Body of pancreas (tissue), 4 donors: ENCODE measurements at regions not wholly inside any gene's neighbourhood (a gene's known extent, or its start where the extent isn't known, plus 50 kb on each side); places are given as distances from the start of the nearest gene placed in this dataset.

Experiments
- ATAC-seq: fragments of 150-250 bp; one replicate; pipeline ENCODE4 v1.9.1; 2016
- DNase-seq, 4 donors: peaks; one replicate each; pipeline ENCODE4 v3.0.0-alpha.2; 2019
- H3K27ac ChIP-seq, 4 donors: fragments of 200-600 bp; sonication (generic); 1 replicate in 3 of 4; 2 replicates in 1 of 4; pipeline versions ENCODE4 v1.5.1 to v1.6.1; 2016 to 2019; ENCODE audit warnings: mild to moderate bottlenecking in 1 of 4, mixed read lengths in 1 of 4, moderate library complexity in 1 of 4
- H3K27me3 ChIP-seq, 2 donors: fragments of 200-600 bp; sonication (generic); one replicate each; pipeline ENCODE4 v1.6.0; 2016; ENCODE audit warnings: mild to moderate bottlenecking in 1 of 2
- H3K36me3 ChIP-seq, 2 donors: fragments of 200-600 bp; sonication (generic); replicated peaks in 1 of 2; 2 replicates each; pipeline ENCODE4 v1.5.1; 2016; ENCODE audit warnings: low read depth in 2 of 2; ENCODE audit not compliant: insufficient read depth in 1 of 2
- H3K4me1 ChIP-seq: fragments of 200-600 bp; sonication (generic); one replicate; pipeline ENCODE4 v1.6.0; 2016
- H3K4me3 ChIP-seq, 2 donors: fragments of 200-600 bp; sonication (generic); 1 replicate in 1 of 2; 2 replicates in 1 of 2; pipeline ENCODE4 v1.5.1; 2016 to 2019
- H3K9me3 ChIP-seq, 3 donors: fragments of 200-600 bp; sonication (generic); 1 replicate in 2 of 3; 2 replicates in 1 of 3; pipeline ENCODE4 v1.5.1; 2016
- CTCF ChIP-seq, 7 experiments: fragments of 450-650 bp in 4 of 7; fragments of 200-600 bp in 3 of 7; sonication (generic) in 3 of 7; IDR thresholded peaks; one replicate each; pipeline ENCODE4 v1.5.1; 2016 to 2019; ENCODE audit warnings: antibody characterized with exemption in 7 of 7
- POLR2A ChIP-seq, 3 donors: fragments of 450-650 bp; IDR thresholded peaks; one replicate each; pipeline ENCODE4 v1.6.1; 2016; ENCODE audit warnings: antibody characterized with exemption in 3 of 3, mild to moderate bottlenecking in 2 of 3
- WGBS, 2 donors: methylation state at CpG; one replicate each; pipeline ENCODE4 v1.1.5; 2017; 5-methylcytosine and 5-hydroxymethylcytosine counted together
- intact Hi-C: fragments of 100-400 bp; cut with DNase I; formaldehyde crosslinking; loops from one replicate; pipeline ENCODE4 v1.15.1; 2023

- Histone ChIP-seq H3K36me3 (no peaks in the 10 kb centered on the region), H3K27ac (no peak overlapping the region), H3K9me3 (no peaks in the 10 kb centered on the region), H3K4me1 (no peaks in the 10 kb centered on the region), H3K4me3 (no peak overlapping the region), H3K27me3 (no peaks in the 10 kb centered on the region)
- WGBS, 2 donors: 61 to 73% methylated on average over 2 of the region's 2 CpGs
- no peak for DNase-seq
- TF ChIP-seq CTCF (IDR thresholded peaks at IDR 0.05) (no peak), POLR2A (IDR thresholded peaks at IDR 0.05) (no peak)
- no peak for ATAC-seq
- intact Hi-C loops: no loop called here
Observed at GRCh38 chr6:139801571-139802321, 427.3 kb upstream of the CITED2 start.

DNA sequence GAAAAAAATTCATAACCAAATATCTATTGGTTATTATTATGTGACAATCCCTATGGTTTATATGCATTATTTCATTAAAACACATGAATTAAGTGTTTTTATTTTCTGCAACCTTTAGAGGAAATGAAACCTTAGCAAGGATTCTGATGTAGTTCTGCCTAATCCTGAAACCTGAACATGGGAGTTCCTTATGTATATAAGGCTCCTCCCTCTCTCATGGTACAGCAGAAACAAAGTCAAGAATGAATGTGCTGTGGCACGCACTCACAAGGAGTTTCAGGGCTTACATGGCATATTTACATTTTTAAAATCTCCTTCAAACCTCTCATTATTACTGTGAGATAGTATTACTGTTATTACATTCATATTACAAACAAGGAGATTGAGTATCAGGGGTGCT, 426.4 kb upstream of the CITED2 start:
- intact Hi-C loops: no loop called here
- Histone ChIP-seq H3K27me3 (no peaks in the 10 kb centered on the region), H3K9me3 (no peaks in the 10 kb centered on the region), H3K36me3 (no peaks in the 10 kb centered on the region), H3K27ac (no peak overlapping the region), H3K4me1 (no peaks in the 10 kb centered on the region), H3K4me3 (no peak overlapping the region)
- ATAC-seq: no peak
- no peak for TF ChIP-seq CTCF (IDR thresholded peaks at IDR 0.05)
- no peak for TF ChIP-seq POLR2A (IDR thresholded peaks at IDR 0.05)
- no peak for DNase-seq
- WGBS, 2 donors: 68 to 73% methylated on average over 1 of the region's 1 CpG

DNA sequence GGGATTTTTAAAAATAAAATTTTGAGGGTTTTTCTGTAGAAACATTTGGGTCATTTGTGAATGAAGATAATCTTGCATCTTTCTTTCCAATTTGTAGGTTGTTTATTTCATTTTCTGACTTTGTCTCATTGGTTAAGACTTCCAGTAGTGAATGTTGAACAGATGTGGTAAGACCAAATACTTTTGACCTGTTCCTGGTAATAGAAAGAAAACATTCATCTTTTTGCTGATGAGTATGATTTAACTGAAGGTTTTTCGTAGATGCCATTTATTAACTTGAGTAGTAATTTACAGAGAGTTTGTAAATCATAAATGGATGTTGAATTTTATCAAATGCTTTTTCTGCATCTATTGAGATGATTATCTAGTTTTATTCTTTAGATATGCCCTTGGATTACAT, 416.1 kb upstream of the CITED2 start:
- intact Hi-C loops: no loop called here
- Histone ChIP-seq H3K27me3 (no peaks in the 10 kb centered on the region), H3K36me3 (no peaks in the 10 kb centered on the region), H3K9me3 (no peaks in the 10 kb centered on the region), H3K4me3 (no peak overlapping the region), H3K27ac (no peak overlapping the region), H3K4me1 (no peaks in the 10 kb centered on the region)
- ATAC-seq: no peak
- WGBS, 2 donors: 70% methylated on average over 1 of the region's 1 CpG
- TF ChIP-seq CTCF (IDR thresholded peaks at IDR 0.05) (no peak), POLR2A (IDR thresholded peaks at IDR 0.05) (no peak)
- no peak for DNase-seq

DNA sequence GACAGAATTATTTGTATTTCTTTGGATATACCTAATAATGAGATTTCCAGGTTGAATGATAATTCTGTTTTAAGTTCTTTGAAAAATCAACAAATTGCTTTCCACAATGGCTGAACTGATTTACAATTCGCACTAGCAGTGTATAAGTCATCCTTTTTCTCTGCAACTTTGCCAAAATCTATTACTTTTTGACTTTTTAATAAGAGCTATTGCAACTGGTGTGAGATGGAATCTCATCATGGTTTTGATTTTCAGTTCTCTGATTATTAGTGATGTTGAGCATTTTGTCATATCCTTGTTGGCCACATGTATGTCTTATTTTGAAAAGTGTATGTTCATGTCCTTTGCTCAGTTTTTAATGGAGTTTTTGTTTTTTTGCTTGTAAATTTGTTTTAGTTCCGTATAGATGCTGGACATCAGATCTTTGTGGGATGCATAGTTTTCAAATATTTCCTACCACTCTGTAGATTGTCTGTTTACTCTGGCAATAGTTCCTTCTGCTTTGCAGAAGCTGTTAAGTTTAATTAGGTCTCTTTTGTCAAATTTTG, 409.8 kb upstream of the CITED2 start:
- WGBS, 2 donors: 89 to 97% methylated on average over 2 of the region's 2 CpGs
- Histone ChIP-seq H3K27me3 (no peaks in the 10 kb centered on the region), H3K4me3 (no peak overlapping the region), H3K36me3 (no peaks in the 10 kb centered on the region), H3K9me3 (no peaks in the 10 kb centered on the region), H3K4me1 (peaks cover 18% of the 10 kb centered on the region), H3K27ac (no peak overlapping the region)
- intact Hi-C loops: no loop called here
- ATAC-seq (no peak), DNase-seq (no peak)
- TF ChIP-seq POLR2A (IDR thresholded peaks at IDR 0.05) (no peak), CTCF (IDR thresholded peaks at IDR 0.05) (no peak)
